Trophoblast cell (in vitro differentiated cells and primary cell): ENCODE measurements at regions not wholly inside any gene's neighbourhood (a gene's known extent, or its start where the extent isn't known, plus 50 kb on each side); places are given as distances from the start of the nearest gene placed in this dataset.

Experiments
- DNase-seq, 2 donors: peaks; one replicate each; pipeline ENCODE4 v3.0.0-alpha.2; 2016
- H2AFZ ChIP-seq: 2 replicates; pipeline ENCODE4 v1.6.1; 2013; ENCODE audit warnings: low read length, moderate library complexity, mild to moderate bottlenecking; ENCODE audit not compliant: insufficient read depth, poor library complexity
- H2AK5ac ChIP-seq: 2 replicates; pipeline ENCODE4 v1.6.1; 2013; ENCODE audit warnings: mild to moderate bottlenecking, low read length
- H2BK120ac ChIP-seq: 2 replicates; pipeline ENCODE4 v1.6.1; 2013; ENCODE audit warnings: low read length, mild to moderate bottlenecking, moderate library complexity; ENCODE audit not compliant: insufficient read depth, poor library complexity
- H2BK12ac ChIP-seq: 2 replicates; pipeline ENCODE4 v1.6.1; 2013; ENCODE audit warnings: mild to moderate bottlenecking, low read length, moderate library complexity
- H2BK5ac ChIP-seq: 2 replicates; pipeline ENCODE4 v1.6.1; 2013; ENCODE audit warnings: low read length, low read depth, moderate library complexity, mild to moderate bottlenecking; ENCODE audit not compliant: poor library complexity
- H3K14ac ChIP-seq: 2 replicates; pipeline ENCODE4 v1.6.1; 2013; ENCODE audit warnings: mild to moderate bottlenecking, low read length
- H3K18ac ChIP-seq: 2 replicates; pipeline ENCODE4 v1.6.1; 2013; ENCODE audit warnings: mild to moderate bottlenecking, low read length
- H3K23ac ChIP-seq: 2 replicates; pipeline ENCODE4 v1.6.1; 2013; ENCODE audit warnings: low read length
- H3K27ac ChIP-seq: 2 replicates; pipeline ENCODE4 v1.5.1; 2013; ENCODE audit warnings: low read depth, mild to moderate bottlenecking, inconsistent platforms, low read length, moderate library complexity
- H3K27me3 ChIP-seq: 2 replicates; pipeline ENCODE4 v1.6.1; 2013; ENCODE audit warnings: inconsistent platforms, mild to moderate bottlenecking, low read length, moderate library complexity; ENCODE audit not compliant: insufficient read depth
- H3K36me3 ChIP-seq, 2 experiments: 1 replicate in 1 of 2; 2 replicates in 1 of 2; pipeline ENCODE4 v1.6.1; 2013; ENCODE audit warnings: low read length in 2 of 2, mild to moderate bottlenecking in 2 of 2, moderate library complexity in 1 of 2; ENCODE audit not compliant: insufficient read depth in 2 of 2, control insufficient read depth in 1 of 2
- H3K4ac ChIP-seq: 2 replicates; pipeline ENCODE4 v1.6.1; 2013; ENCODE audit warnings: low read depth, mild to moderate bottlenecking, low read length, moderate library complexity
- H3K4me1 ChIP-seq, 2 experiments: 1 replicate in 1 of 2; 2 replicates in 1 of 2; pipeline ENCODE4 v1.6.1; 2013; ENCODE audit warnings: low read length in 2 of 2, mild to moderate bottlenecking in 2 of 2, moderate library complexity in 1 of 2; ENCODE audit not compliant: insufficient read depth in 2 of 2, control insufficient read depth in 1 of 2
- H3K4me2 ChIP-seq: 2 replicates; pipeline ENCODE4 v1.6.1; 2013; ENCODE audit warnings: inconsistent platforms, mild to moderate bottlenecking, low read length, moderate library complexity
- H3K4me3 ChIP-seq: 2 replicates; pipeline ENCODE4 v1.5.1; 2013; ENCODE audit warnings: mild to moderate bottlenecking, low read depth, low read length, inconsistent platforms
- H3K79me1 ChIP-seq: one replicate; pipeline ENCODE4 v1.6.1; 2013; ENCODE audit warnings: low read length
- H3K79me2 ChIP-seq: 2 replicates; pipeline ENCODE4 v1.6.1; 2013; ENCODE audit warnings: low read length, mild to moderate bottlenecking; ENCODE audit not compliant: control insufficient read depth, insufficient read depth, poor library complexity
- H3K9ac ChIP-seq: 2 replicates; pipeline ENCODE4 v1.6.1; 2013; ENCODE audit warnings: mild to moderate bottlenecking, low read length
- H3K9me3 ChIP-seq: 2 replicates; pipeline ENCODE4 v1.6.1; 2013; ENCODE audit warnings: low read depth, mild to moderate bottlenecking, control low read depth, inconsistent platforms, low read length; ENCODE audit not compliant: insufficient read depth
- H4K12ac ChIP-seq: 2 replicates; pipeline ENCODE4 v1.6.1; 2013; ENCODE audit warnings: low read depth, mild to moderate bottlenecking, low read length, moderate library complexity
- H4K8ac ChIP-seq: 2 replicates; pipeline ENCODE4 v1.6.1; 2013; ENCODE audit warnings: low read depth, mild to moderate bottlenecking, low read length, moderate library complexity
- H4K91ac ChIP-seq: one replicate; pipeline ENCODE4 v1.6.1; 2013; ENCODE audit warnings: low read depth, mild to moderate bottlenecking, low read length, moderate library complexity
- WGBS: extraction: QIAGEN DNeasy Blood & Tissue Kit; methylation state at CpG from one replicate; pipeline ENCODE4 v1.1.7; 2013; ENCODE audit warnings: missing lambda C conversion rate; ENCODE audit not compliant: insufficient read length, insufficient coverage; ENCODE audit errors: extremely low coverage; 5-methylcytosine and 5-hydroxymethylcytosine counted together

DNA sequence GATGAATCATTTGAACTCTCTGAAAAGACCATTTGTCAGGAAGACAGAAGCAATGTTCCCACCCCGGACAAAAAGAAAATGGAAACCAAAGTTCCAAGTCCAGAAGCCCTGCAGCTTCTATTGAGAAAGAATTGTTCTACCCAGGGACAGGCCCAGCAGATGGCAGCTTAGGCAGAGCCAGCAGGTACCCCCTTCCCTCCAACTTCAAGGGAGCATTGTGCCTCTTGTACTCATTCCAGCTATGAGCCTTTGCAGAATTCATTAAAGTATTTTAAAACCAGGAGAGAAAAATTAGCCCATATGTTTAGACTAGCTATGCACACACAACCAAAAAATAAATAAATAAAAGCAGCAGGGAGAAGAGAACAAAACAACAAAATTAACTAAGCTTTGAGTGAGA lies 85.2 kb upstream of the KCND3 start:
- Histone ChIP-seq H3K23ac (no peak overlapping the region), H3K79me2 (no peaks in the 10 kb centered on the region), H3K9ac (no peak overlapping the region), H2AFZ (no peak overlapping the region), H3K9me3 (peaks cover 5% of the 10 kb centered on the region), H3K4ac (no peak overlapping the region), H3K27ac (no peak overlapping the region), H3K36me3 (no peaks in the 10 kb centered on the region), H3K27me3 (no peaks in the 10 kb centered on the region), H2BK12ac (no peak overlapping the region), H2AK5ac (no peak overlapping the region), H4K8ac (no peak overlapping the region), H3K18ac (no peak overlapping the region), H4K12ac (no peak overlapping the region), H3K4me1 (no peaks in the 10 kb centered on the region), H2BK5ac (no peak overlapping the region), H3K4me3 (no peak overlapping the region), H4K91ac (no peak overlapping the region), H3K79me1 (no peaks in the 10 kb centered on the region), H3K14ac (no peak overlapping the region), H2BK120ac (no peak overlapping the region), H3K4me2 (no peak overlapping the region)
- no peak for DNase-seq
- no CpG with 5 or more reads among the region's 1 CpG for WGBS

DNA sequence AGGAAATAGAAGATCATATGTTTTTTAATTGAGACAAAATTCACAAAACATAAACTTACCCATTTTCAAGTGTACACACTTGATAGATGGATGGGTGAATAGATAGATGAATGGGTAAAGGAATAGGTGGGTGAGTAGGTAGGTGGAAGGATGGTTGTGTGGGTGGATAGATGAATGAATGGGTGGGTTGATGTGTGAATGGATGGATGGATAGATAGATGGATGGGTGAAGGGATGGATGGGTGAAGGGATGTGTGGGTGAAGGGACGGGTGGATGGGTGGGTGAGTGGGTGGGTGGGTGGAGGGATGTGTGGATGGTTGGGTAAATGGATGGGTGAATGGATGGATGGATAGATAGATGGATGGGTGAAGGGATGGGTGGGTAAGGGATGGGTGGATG lies 86.1 kb upstream of the KCND3 start:
- Histone ChIP-seq H2AK5ac (no peak overlapping the region), H3K36me3 (no peaks in the 10 kb centered on the region), H3K9ac (no peak overlapping the region), H4K91ac (no peak overlapping the region), H2BK5ac (no peak overlapping the region), H3K18ac (no peak overlapping the region), H3K4me1 (no peaks in the 10 kb centered on the region), H2AFZ (no peak overlapping the region), H3K79me2 (no peaks in the 10 kb centered on the region), H3K27me3 (no peaks in the 10 kb centered on the region), H3K23ac (no peak overlapping the region), H4K12ac (no peak overlapping the region), H3K4me3 (no peak overlapping the region), H3K9me3 (peaks cover 3% of the 10 kb centered on the region), H3K14ac (no peak overlapping the region), H3K4ac (no peak overlapping the region), H4K8ac (no peak overlapping the region), H3K27ac (no peak overlapping the region), H3K79me1 (no peaks in the 10 kb centered on the region), H2BK120ac (no peak overlapping the region), H3K4me2 (no peak overlapping the region), H2BK12ac (no peak overlapping the region)
- DNase-seq = no peak
- WGBS = 100% methylated on average over 1 of the region's 1 CpG

DNA sequence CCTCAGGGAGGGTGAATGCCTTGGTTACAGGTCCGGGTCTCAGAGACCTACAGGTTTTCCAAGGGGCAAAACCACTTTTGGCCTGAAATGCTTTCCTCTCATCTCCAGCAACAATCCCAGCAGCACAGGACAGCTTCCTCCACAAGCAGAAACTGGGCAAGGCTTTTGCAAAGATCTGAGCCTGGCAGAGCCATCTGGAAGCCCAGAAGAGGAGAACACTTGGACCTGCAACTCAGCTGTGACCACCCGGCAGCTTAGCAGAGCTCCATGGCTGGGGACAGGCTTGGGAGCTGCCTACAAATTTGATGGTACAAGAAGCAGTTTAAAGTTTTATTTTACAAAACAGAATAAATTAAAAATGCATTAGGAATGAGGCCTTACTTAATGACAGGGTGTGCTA lies 90.0 kb upstream of the KCND3 start:
- H3K27me3 ChIP-seq = no peaks in the 10 kb centered on the region
- no peak overlapping the region for H2AFZ ChIP-seq
- no peak overlapping the region for H3K9ac ChIP-seq
- no peak overlapping the region for H3K4me3 ChIP-seq
- H3K4ac ChIP-seq = no peak overlapping the region
- H3K36me3 ChIP-seq = no peaks in the 10 kb centered on the region
- H3K18ac ChIP-seq = no peak overlapping the region
- no peak overlapping the region for H3K23ac ChIP-seq
- no peak overlapping the region for H4K12ac ChIP-seq
- H3K9me3 ChIP-seq = peaks cover 3% of the 10 kb centered on the region
- DNase-seq = no peak
- H3K4me1 ChIP-seq = no peaks in the 10 kb centered on the region
- no peak overlapping the region for H4K8ac ChIP-seq
- no peak overlapping the region for H2BK12ac ChIP-seq
- H3K27ac ChIP-seq = no peak overlapping the region
- H2AK5ac ChIP-seq = no peak overlapping the region
- H2BK5ac ChIP-seq = no peak overlapping the region
- no CpG with 5 or more reads among the region's 2 CpGs for WGBS
- no peak overlapping the region for H3K14ac ChIP-seq
- no peaks in the 10 kb centered on the region for H3K79me1 ChIP-seq
- no peaks in the 10 kb centered on the region for H3K79me2 ChIP-seq
- no peak overlapping the region for H2BK120ac ChIP-seq
- H4K91ac ChIP-seq = no peak overlapping the region
- H3K4me2 ChIP-seq = no peak overlapping the region

DNA sequence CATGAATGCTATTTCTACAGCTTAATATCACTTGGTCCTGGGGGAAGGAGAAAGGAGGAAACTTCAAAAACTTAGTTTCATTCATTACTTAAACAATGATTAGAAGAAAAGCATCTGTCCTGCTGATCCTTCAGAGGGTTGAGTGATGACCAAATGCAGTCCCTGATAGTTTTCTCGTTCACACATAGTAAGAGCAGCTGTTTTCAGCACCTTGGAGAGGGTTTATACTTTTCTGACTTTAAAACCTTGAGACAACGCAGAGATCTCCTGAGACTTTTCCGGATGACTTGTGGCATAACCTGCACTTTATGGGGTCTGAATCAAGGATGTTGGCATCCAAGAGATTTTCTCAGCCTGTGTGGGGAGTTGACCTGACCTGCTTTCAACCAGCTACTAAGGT lies 94.0 kb upstream of the KCND3 start:
- no peak overlapping the region for H3K9ac ChIP-seq
- no peak overlapping the region for H4K91ac ChIP-seq
- no peak overlapping the region for H3K4me2 ChIP-seq
- H2BK12ac ChIP-seq = no peak overlapping the region
- H3K4ac ChIP-seq = no peak overlapping the region
- no peak overlapping the region for H2AK5ac ChIP-seq
- H3K36me3 ChIP-seq = no peaks in the 10 kb centered on the region
- H3K18ac ChIP-seq = no peak overlapping the region
- H4K8ac ChIP-seq = no peak overlapping the region
- no peaks in the 10 kb centered on the region for H3K27me3 ChIP-seq
- H4K12ac ChIP-seq = no peak overlapping the region
- no peak overlapping the region for H2BK120ac ChIP-seq
- no peaks in the 10 kb centered on the region for H3K9me3 ChIP-seq
- H2AFZ ChIP-seq = no peak overlapping the region
- no peak overlapping the region for H3K14ac ChIP-seq
- H3K27ac ChIP-seq = no peak overlapping the region
- no peaks in the 10 kb centered on the region for H3K4me1 ChIP-seq
- H3K79me1 ChIP-seq = no peaks in the 10 kb centered on the region
- H3K79me2 ChIP-seq = no peaks in the 10 kb centered on the region
- no CpG with 5 or more reads among the region's 3 CpGs for WGBS
- no peak overlapping the region for H2BK5ac ChIP-seq
- H3K4me3 ChIP-seq = no peak overlapping the region
- no peak overlapping the region for H3K23ac ChIP-seq
- DNase-seq = peak in 1 of 2 donors; percentile 41
